ENCODE measurements at regions not wholly inside any gene's neighbourhood (a gene's known extent, or its start where the extent isn't known, plus 50 kb on each side); places are given as distances from the start of the nearest gene placed in this dataset.

- TF ChIP-seq CHD7 (IDR thresholded peaks at IDR 0.05; ENCODE audit: insufficient replicate concordance, low read length), result no peak
- no peak for TF ChIP-seq TAF1 (IDR thresholded peaks at IDR 0.05; ENCODE audit: low read depth, low read length)
- TF ChIP-seq USF2 (IDR thresholded peaks at IDR 0.05; ENCODE audit: low read length), result no peak
- no peak for TF ChIP-seq HDAC2 (IDR thresholded peaks at IDR 0.05; ENCODE audit: borderline replicate concordance in 1 of 2, low read depth in 2 of 2, low read length in 2 of 2)
- no peak for TF ChIP-seq POLR2AphosphoS5 (IDR thresholded peaks at IDR 0.05; ENCODE audit: low read depth, low read length)
- TF ChIP-seq SIRT6 (IDR thresholded peaks at IDR 0.05; ENCODE audit: low read length), result no peak
- TF ChIP-seq SP1 (IDR thresholded peaks at IDR 0.05; ENCODE audit: low read depth, low read length), result peak; percentile 78
- no peak for TF ChIP-seq ATF3 (IDR thresholded peaks at IDR 0.05; ENCODE audit: insufficient read depth, low read depth, low read length)
- 0 out of 2 replicates have a peak, but pooled peaks have one; percentile 9 for TF ChIP-seq MAX (IDR thresholded peaks at IDR 0.05)
- no peak for TF ChIP-seq SRF (IDR thresholded peaks at IDR 0.05; ENCODE audit: low read depth, low read length)
Measured at GRCh38 chr1:22208973-22209378, 66.1 kb upstream of the WNT4 start (continued).

Measured in H1 (cell line).